Activated CD4-positive, CD25-positive, alpha-beta regulatory T cell treated with anti-CD3 and anti-CD28 coated beads, Interleukin-2, amount 50 U/mL, for 16 hours (primary cell): ENCODE measurements at regions not wholly inside any gene's neighbourhood (a gene's known extent, or its start where the extent isn't known, plus 50 kb on each side); places are given as distances from the start of the nearest gene placed in this dataset.

Experiments used
- DNase-seq: peaks from one replicate; pipeline ENCODE4 v3.0.0-alpha.2; 2020; ENCODE audit warnings: low read depth, low spot score

GRCh38 chr6:156418253-156418652 is 358.9 kb upstream of the ARID1B start:
- no peak for DNase-seq

- no peak for DNase-seq
These were observed 360.8 kb upstream of the ARID1B start for GRCh38 chr6:156416391-156416790.

DNA sequence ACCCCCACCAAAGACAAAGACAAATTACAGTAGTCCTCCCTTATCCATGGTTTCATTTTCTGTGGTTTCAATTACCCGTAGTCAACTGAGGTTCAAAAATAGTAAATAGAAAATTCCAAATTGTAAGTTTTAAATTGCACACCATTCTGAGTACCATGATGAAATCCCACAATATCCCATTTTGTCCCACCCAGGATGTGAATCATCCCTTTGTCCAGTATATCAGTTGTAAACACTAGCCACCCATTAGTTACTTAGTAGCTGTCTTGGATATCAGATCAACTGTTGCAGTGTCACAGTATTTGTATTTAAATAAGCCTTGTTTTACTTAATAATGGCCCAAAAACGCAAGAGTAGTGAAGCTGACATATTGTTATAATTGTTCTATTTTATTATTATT is 364.0 kb upstream of the ARID1B start:
- DNase-seq, result no peak

GRCh38 chr6:156410649-156411048 is 366.5 kb upstream of the ARID1B start:
- DNase-seq, result no peak

DNA sequence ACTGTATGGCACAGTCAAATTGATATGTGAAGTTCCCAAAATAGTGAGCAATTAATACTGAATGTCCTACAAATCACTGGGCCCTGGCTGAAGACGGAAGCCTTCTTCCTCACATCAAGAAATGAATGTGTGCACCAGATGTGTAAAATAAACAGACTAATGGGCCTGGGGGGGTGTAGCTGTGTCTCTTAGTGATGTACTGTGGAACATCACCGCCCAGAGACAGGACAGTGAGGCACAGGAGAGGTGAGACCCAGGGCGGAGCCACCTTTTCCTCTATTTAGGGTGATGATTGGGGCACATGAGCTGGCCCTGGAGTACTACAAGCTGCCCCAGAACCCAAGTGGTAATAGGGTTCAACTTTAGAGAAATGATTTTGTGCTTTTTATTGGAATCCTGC is 368.5 kb upstream of the ARID1B start:
- DNase-seq, result no peak

GRCh38 chr6:156407334-156407733 is 369.8 kb upstream of the ARID1B start:
- DNase-seq, result no peak

DNA sequence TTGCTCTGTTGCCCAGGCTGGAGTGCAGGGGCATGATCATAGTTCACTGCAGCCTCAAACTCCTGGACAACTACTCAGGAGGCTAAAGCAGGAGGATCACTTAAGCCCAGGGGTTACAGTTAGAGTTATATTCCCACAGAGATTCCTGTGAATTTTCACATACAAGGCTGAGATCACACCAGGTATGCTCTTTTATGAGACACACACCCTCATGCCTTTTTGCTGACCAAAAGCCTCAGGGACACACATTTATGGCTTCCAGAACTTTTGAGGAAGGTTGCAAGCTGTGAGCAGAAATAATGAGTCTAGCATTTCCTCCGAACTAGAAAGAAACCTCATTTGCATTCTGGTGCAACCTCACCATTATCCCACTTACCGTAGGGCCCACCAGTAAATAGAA is 370.5 kb upstream of the ARID1B start:
- no peak for DNase-seq

- no peak for DNase-seq
These were observed 371.1 kb upstream of the ARID1B start for GRCh38 chr6:156406099-156406498.

DNA sequence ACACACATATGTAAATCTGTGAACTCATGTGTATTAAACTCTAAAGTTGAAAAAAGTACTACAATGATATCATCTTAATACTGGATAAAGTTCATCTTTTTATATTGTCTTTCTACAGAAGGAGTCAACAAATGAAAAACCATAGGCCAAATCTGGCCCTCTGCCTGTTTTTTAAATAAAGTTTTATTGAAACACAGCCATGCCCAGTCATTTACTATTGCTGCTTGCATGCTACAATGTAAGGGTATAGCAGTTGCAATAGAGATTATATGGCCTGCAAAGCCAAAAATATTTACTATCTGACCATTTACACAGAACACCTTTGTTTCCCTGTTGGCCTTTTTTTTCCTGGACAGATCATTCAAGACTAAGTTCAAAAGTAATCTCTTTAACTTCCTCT is 374.6 kb upstream of the ARID1B start:
- no peak for DNase-seq

GRCh38 chr6:156402227-156402626 is 375.0 kb upstream of the ARID1B start:
- no peak for DNase-seq

GRCh38 chr6:156400487-156400886 is 376.7 kb upstream of the ARID1B start:
- no peak for DNase-seq

- no peak for DNase-seq
These were observed 378.2 kb upstream of the ARID1B start for GRCh38 chr6:156398966-156399365.

DNA sequence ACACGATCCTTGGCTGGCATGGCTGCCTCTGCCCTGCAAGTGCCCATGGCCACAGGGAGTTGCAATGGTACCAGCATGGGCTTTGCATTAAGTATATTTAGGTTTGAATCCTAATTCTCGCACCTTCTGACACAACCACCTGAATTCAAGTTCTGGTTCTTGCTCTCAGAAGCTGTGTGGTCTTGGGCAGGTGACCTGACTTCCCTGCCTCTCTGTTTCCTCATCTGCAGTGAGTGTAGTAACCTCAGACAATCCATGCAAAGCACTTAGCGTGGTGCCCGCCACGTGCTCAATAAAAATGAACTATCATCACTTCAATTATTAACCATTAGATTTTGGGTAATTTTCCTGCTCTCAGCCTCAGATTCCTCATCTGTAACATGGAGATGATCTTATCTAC is 378.8 kb upstream of the ARID1B start:
- no peak for DNase-seq

DNA sequence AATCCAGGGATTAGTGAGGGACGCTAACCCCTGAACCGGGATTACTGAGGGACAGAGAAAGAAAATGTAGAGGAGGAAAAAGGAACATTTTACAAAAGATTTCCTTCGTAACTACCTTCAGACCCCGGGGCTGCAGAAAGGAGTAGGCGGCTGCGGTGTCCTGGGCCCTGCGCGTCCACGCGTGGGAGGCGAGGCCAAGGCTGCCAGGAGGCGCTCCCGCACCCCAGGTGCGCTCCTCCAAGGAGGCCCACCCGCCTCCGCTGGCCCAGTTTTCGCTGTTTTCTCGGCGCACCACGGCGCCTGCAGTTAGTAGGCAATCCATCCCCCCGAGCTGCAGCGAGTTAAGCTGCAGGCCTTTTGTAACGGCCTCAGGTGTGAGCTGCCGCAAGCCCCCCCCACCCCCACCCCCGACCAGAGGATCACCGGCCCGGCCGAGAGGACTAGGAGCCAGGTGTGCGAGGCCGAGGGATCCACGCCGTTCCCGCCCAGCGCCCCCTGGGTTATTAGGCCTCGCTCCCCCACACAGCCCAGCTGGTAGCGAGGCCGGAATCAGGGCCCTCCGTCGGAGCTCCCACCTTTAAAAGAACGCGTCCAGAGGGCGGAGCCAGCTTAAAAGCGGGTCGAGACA is 380.3 kb upstream of the ARID1B start:
- no peak for DNase-seq

DNA sequence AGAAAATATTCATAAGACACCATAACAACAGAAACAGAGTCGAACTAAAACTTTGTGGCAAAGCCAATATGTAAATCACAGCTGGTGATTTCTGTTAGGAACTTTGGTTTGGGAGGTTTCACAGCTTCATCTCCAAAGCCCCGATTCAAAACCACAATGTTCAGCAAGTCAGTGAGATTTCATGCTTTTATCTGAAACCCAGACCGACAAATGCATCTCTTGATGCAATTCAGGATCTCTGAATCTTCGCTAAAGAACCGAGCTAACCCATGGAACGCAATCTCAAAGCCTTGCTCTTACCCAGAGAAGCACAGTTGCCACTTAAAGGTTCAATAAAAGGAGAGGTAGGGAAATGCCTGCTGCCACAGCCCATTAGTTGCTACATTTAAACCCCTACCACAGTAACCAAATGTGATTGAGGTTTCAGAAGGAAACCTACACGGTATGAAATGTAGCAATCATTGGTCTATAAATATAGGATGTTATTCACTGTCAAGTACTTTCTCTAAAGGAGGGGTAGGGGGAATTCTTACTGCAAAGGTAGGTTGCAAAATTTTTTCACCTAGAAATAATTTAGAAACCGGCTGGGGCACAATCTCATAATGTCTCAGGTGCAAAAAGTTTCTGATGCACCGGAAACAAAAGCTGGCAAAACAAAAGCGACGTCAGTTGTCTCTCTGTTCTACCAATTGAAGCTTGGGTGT is 381.0 kb upstream of the ARID1B start:
- DNase-seq, result no peak

DNA sequence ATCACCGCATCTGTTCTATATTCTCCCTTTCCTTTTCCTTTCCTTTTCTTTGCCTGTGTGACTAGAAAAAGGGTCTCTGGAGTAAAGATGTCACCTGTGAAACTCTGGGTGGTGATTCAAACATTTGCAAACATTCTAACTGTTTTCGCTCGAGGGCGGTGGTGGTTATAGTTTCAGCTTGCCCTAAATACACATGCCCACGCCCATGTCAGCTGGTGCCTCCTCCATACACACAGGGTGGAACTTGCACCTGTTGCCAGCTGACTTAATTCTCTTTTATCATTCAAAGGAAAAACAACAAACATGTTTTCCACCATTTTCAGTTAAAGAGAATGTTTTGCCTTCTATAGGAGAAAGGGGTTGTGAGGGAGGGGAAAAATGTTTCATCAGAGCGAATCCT is 381.9 kb upstream of the ARID1B start:
- peak; percentile 21 for DNase-seq

- DNase-seq, result no peak
These were observed 384.5 kb upstream of the ARID1B start for GRCh38 chr6:156392648-156393047.

GRCh38 chr6:156391977-156392376 is 385.2 kb upstream of the ARID1B start:
- DNase-seq, result no peak

- DNase-seq, result no peak
These were observed 386.0 kb upstream of the ARID1B start for GRCh38 chr6:156391061-156391672.

GRCh38 chr6:156390621-156391020 is 386.6 kb upstream of the ARID1B start:
- DNase-seq, result no peak

GRCh38 chr6:156389296-156389695 is 387.9 kb upstream of the ARID1B start:
- DNase-seq, result no peak

DNA sequence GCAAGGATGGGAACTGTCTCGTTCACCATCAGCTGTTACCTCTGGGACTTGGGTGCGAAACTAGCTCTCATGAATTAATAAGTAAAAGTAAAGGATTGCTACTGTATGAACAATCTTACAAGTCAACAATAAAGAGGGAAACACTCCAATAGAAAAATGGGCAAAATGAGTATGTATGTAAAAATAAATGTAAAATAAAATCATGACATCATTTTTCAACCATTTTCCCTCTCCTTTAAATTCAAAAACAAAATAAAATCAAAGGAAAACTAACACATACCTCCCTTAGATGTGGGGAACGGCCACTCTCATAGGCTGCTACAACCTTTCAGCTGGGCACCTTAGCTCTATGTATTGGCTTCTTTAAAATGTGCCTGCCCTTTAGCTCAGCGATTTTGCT is 389.7 kb upstream of the ARID1B start:
- no peak for DNase-seq

- DNase-seq, result no peak
These were observed 394.1 kb upstream of the ARID1B start for GRCh38 chr6:156383059-156383458.
